ENCODE measurements at regions not wholly inside any gene's neighbourhood (a gene's known extent, or its start where the extent isn't known, plus 50 kb on each side); places are given as distances from the start of the nearest gene placed in this dataset.

- no peak for TF ChIP-seq CTCF (IDR thresholded peaks at IDR 0.05)
These were observed 221.4 kb upstream of the TFPI start for GRCh38 chr2:187775651-187776050.

- TF ChIP-seq CTCF (IDR thresholded peaks at IDR 0.05) = no peak
These were observed 228.1 kb upstream of the TFPI start for GRCh38 chr2:187782301-187782700.

- TF ChIP-seq CTCF (IDR thresholded peaks at IDR 0.05) = no peak
These were observed 229.2 kb upstream of the TFPI start for GRCh38 chr2:187783446-187783845.

GRCh38 chr2:187799601-187800000 is 245.4 kb upstream of the TFPI start:
- no peak for TF ChIP-seq CTCF (IDR thresholded peaks at IDR 0.05)

- no peak for TF ChIP-seq CTCF (IDR thresholded peaks at IDR 0.05)
These were observed 249.6 kb upstream of the TFPI start for GRCh38 chr2:187803816-187804215.

- TF ChIP-seq CTCF (IDR thresholded peaks at IDR 0.05) = no peak
These were observed 260.9 kb upstream of the TFPI start for GRCh38 chr2:187815113-187815512.

GRCh38 chr2:187819624-187820023 is 265.4 kb upstream of the TFPI start:
- no peak for TF ChIP-seq CTCF (IDR thresholded peaks at IDR 0.05)

GRCh38 chr2:187825108-187825507 is 270.9 kb upstream of the TFPI start:
- TF ChIP-seq CTCF (IDR thresholded peaks at IDR 0.05) = no peak
